ENCODE measurements at regions not wholly inside any gene's neighbourhood (a gene's known extent, or its start where the extent isn't known, plus 50 kb on each side); places are given as distances from the start of the nearest gene placed in this dataset.

GRCh38 chr3:76949462-76949861 lies 90.4 kb upstream of the ROBO2 start:
- TF ChIP-seq CTCF (conservative IDR thresholded peaks at IDR 0.05; ENCODE audit: low read length) (no peak), EZH2phosphoT487 (IDR thresholded peaks at IDR 0.05; ENCODE audit: borderline replicate concordance) (no peak)

All from Loucy (cell line).